Activated CD8-positive, alpha-beta T cell treated with anti-CD3 and anti-CD28 coated beads, Interleukin-2, amount 10 ng/mL, durations not matched to agents 7 days and 5 days (primary cell): ENCODE measurements at regions not wholly inside any gene's neighbourhood (a gene's known extent, or its start where the extent isn't known, plus 50 kb on each side); places are given as distances from the start of the nearest gene placed in this dataset.
"Not testable (repeated sequence)": the region's sequence is repeated elsewhere in the genome, so short reads cannot be mapped to it uniquely, and the experiment has no call there.

Source experiments
- ATAC-seq: fragments of 150-1000 bp; cut with Tn5 transposase; one replicate; pipeline ENCODE4 v1.10.0; 2021; ENCODE audit warnings: moderate library complexity
- CTCF ChIA-PET: fragments of 350-600 bp; sonication (Branson Sonifier 250); formaldehyde crosslinking; loops from one replicate; lab custom pipeline; 2021; ENCODE audit warnings: antibody characterized with exemption; lab: Charles Lee
- POLR2A ChIA-PET: fragments of 350-600 bp; sonication (Branson Sonifier 250); formaldehyde crosslinking; loops from one replicate; lab custom pipeline; 2021; ENCODE audit warnings: antibody characterized with exemption; lab: Charles Lee
- DNase-seq: peaks from one replicate; pipeline ENCODE4 v3.0.0-alpha.2; 2020
- H3K27ac Mint-ChIP-seq: one replicate; pipeline ENCODE4 v1.8.0; 2021; ENCODE audit warnings: mild to moderate bottlenecking, mixed read lengths
- H3K27me3 Mint-ChIP-seq: one replicate; pipeline ENCODE4 v1.8.0; 2021; ENCODE audit warnings: low read depth, mixed read lengths
- H3K36me3 Mint-ChIP-seq: one replicate; pipeline ENCODE4 v1.8.0; 2021; ENCODE audit warnings: low read depth, mixed read lengths
- H3K4me1 Mint-ChIP-seq: one replicate; pipeline ENCODE4 v1.8.0; 2021; ENCODE audit warnings: low read depth, mixed read lengths
- H3K4me3 Mint-ChIP-seq: one replicate; pipeline ENCODE4 v1.8.0; 2021; ENCODE audit warnings: mild to moderate bottlenecking, mixed read lengths
- H3K9me3 Mint-ChIP-seq: one replicate; pipeline ENCODE4 v1.8.0; 2022; ENCODE audit warnings: mixed read lengths; ENCODE audit not compliant: insufficient read depth

GRCh38 chr9:106481013-106481609 is 381.9 kb upstream of the ZNF462 start:
- DNase-seq (no peak), ATAC-seq (no peak)
- Mint-ChIP-seq H3K4me3 (no peak overlapping the region), H3K4me1 (no peaks in the 10 kb centered on the region), H3K9me3 (no peaks in the 10 kb centered on the region), H3K36me3 (no peaks in the 10 kb centered on the region), H3K27ac (no peak overlapping the region), H3K27me3 (no peaks in the 10 kb centered on the region)
- ChIA-PET CTCF (no interaction called here), POLR2A (no interaction called here)

- POLR2A ChIA-PET: no interaction called here
- Mint-ChIP-seq H3K27me3 (no peaks in the 10 kb centered on the region), H3K4me1 (no peaks in the 10 kb centered on the region), H3K4me3 (no peak overlapping the region), H3K9me3 (no peaks in the 10 kb centered on the region), H3K27ac (no peak overlapping the region), H3K36me3 (no peaks in the 10 kb centered on the region)
- ATAC-seq: no peak
- CTCF ChIA-PET: no interaction called here
- no peak for DNase-seq
Measured at GRCh38 chr9:106482733-106483132, 380.2 kb upstream of the ZNF462 start.

- H3K27me3 Mint-ChIP-seq: no peaks in the 10 kb centered on the region
- H3K9me3 Mint-ChIP-seq: peaks cover 5% of the 10 kb centered on the region
- DNase-seq (no peak), ATAC-seq (no peak)
- no peaks in the 10 kb centered on the region for H3K36me3 Mint-ChIP-seq
- CTCF ChIA-PET: no interaction called here
- H3K4me1 Mint-ChIP-seq: no peaks in the 10 kb centered on the region
- H3K27ac Mint-ChIP-seq: no peak overlapping the region
- H3K4me3 Mint-ChIP-seq: no peak overlapping the region
- POLR2A ChIA-PET: no interaction called here
Measured at GRCh38 chr9:106486685-106487084, 376.3 kb upstream of the ZNF462 start.

- no peak overlapping the region for H3K4me3 Mint-ChIP-seq
Measured at GRCh38 chr9:106487266-106487665, 375.7 kb upstream of the ZNF462 start.

DNA sequence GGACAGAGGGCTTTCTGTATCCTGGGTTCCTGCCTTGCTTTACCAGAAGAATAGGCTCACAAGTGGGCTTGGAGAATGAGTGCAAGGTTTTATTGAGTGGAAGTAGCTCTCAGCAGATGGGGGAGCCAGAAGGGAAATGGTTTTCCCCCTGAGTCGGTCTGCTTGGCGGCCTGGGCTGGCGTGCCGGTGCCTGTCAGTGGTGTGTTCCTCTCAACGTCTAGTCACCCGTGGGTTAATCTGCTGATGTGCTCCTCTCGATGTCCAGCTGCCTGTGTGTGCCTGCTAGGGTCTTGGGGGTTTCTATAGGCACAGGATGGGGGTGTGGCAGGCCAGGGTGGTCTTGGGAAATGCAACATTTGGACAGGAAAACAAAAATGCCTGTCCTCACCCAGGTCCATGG is 370.8 kb upstream of the ZNF462 start:
- ATAC-seq, CTCF ChIA-PET, POLR2A ChIA-PET, H3K36me3 Mint-ChIP-seq, H3K9me3 Mint-ChIP-seq, H3K4me1 Mint-ChIP-seq, H3K4me3 Mint-ChIP-seq, H3K27ac Mint-ChIP-seq, DNase-seq, H3K27me3 Mint-ChIP-seq: not testable (repeated sequence)

More at GRCh38 chr9:106487266-106487665, 375.7 kb upstream of the ZNF462 start:
- ATAC-seq: no peak
- H3K27me3 Mint-ChIP-seq: no peaks in the 10 kb centered on the region
- H3K27ac Mint-ChIP-seq: no peak overlapping the region
- H3K9me3 Mint-ChIP-seq: peaks cover 5% of the 10 kb centered on the region
- no peaks in the 10 kb centered on the region for H3K4me1 Mint-ChIP-seq
- CTCF ChIA-PET: no interaction called here
- POLR2A ChIA-PET: no interaction called here
- no peaks in the 10 kb centered on the region for H3K36me3 Mint-ChIP-seq
- DNase-seq: no peak

DNA sequence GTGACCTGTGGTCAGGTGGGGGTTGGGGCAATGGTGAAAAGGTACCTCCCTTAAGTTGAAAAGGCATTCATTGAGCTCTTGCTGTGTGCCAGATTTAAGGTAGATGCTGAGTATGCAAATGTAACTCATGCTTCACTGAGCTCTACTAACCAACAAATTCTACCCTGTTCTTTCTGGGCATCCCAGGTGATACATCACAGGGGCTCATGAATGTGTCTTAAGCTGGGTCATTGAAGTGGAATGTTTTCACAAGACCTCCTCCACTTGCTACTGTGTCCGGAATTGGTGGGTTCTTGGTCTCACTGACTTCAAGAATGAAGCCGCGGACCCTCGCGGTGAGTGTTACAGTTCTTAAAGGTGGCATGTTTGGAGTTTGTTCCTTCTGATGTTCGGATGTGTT is 362.8 kb upstream of the ZNF462 start:
- ChIA-PET POLR2A (no interaction called here), CTCF (no interaction called here)
- no peaks in the 10 kb centered on the region for H3K9me3 Mint-ChIP-seq
- DNase-seq (no peak), ATAC-seq (no peak)
- H3K27me3 Mint-ChIP-seq: no peaks in the 10 kb centered on the region
- H3K4me3 Mint-ChIP-seq: no peak overlapping the region
- H3K4me1 Mint-ChIP-seq: no peaks in the 10 kb centered on the region
- no peaks in the 10 kb centered on the region for H3K36me3 Mint-ChIP-seq
- H3K27ac Mint-ChIP-seq: no peak overlapping the region

DNA sequence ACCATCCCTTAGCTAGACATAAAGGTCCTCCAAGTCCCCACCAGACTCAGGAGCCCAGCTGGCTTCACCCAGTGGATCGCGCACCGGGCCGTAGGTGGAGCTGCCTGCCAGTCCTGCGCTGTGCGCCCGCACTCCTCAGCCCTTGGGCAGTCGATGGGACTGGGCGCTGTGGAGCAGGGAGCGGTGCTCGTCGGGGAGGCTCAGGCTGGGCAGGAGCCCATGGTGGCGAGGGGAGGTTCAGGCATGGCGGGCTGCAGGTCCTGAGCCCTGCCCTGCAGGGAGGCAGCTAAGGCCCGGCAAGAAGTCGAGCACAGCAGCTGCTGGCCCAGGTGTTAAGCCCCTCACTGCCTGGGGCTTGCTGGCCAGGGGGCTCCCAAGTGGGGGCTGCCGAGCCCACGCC is 361.8 kb upstream of the ZNF462 start:
- POLR2A ChIA-PET, H3K4me1 Mint-ChIP-seq, H3K27ac Mint-ChIP-seq, H3K9me3 Mint-ChIP-seq, ATAC-seq, H3K27me3 Mint-ChIP-seq, CTCF ChIA-PET, DNase-seq, H3K36me3 Mint-ChIP-seq, H3K4me3 Mint-ChIP-seq: not testable (repeated sequence)

- ATAC-seq: no peak
- CTCF ChIA-PET: no interaction called here
- POLR2A ChIA-PET: no interaction called here
- H3K27ac Mint-ChIP-seq: no peak overlapping the region
- peaks cover 5% of the 10 kb centered on the region for H3K9me3 Mint-ChIP-seq
- no peaks in the 10 kb centered on the region for H3K27me3 Mint-ChIP-seq
- DNase-seq: no peak
- H3K4me1 Mint-ChIP-seq: no peaks in the 10 kb centered on the region
- H3K4me3 Mint-ChIP-seq: no peak overlapping the region
- H3K36me3 Mint-ChIP-seq: no peaks in the 10 kb centered on the region
Measured at GRCh38 chr9:106502930-106503329, 360.0 kb upstream of the ZNF462 start.

GRCh38 chr9:106503759-106504158 is 359.2 kb upstream of the ZNF462 start:
- H3K27me3 Mint-ChIP-seq: no peaks in the 10 kb centered on the region
- H3K9me3 Mint-ChIP-seq: peaks cover 5% of the 10 kb centered on the region
- CTCF ChIA-PET: no interaction called here
- no peaks in the 10 kb centered on the region for H3K4me1 Mint-ChIP-seq
- no peak for DNase-seq
- no peak overlapping the region for H3K27ac Mint-ChIP-seq
- H3K4me3 Mint-ChIP-seq: no peak overlapping the region
- POLR2A ChIA-PET: no interaction called here
- no peaks in the 10 kb centered on the region for H3K36me3 Mint-ChIP-seq
- ATAC-seq: no peak

DNA sequence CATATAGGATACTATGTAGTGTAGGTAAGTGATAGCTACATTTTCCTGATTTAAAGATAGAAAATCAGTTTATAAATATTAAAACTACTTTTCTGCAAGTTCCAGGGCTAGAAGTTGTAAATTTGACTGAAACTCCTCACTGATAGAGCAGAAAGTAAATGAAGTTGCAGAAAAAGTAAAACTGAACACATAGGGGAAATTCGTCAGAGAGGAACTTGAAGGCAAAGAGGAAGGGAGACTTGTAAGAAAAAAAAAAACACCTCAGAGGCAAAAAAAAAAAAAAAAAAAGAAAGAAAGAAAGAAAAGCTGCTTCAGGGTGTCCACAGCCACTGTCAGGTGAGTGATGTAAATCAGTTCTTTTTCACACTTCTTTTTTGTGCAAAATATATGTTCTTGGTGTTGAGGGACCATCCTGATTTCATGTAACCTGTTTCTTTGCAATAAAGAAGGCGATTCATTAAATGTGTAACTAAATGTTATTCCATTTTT is 336.2 kb upstream of the ZNF462 start:
- Mint-ChIP-seq H3K27me3 (no peaks in the 10 kb centered on the region), H3K36me3 (no peaks in the 10 kb centered on the region), H3K9me3 (peaks cover 15% of the 10 kb centered on the region), H3K4me1 (no peaks in the 10 kb centered on the region), H3K4me3 (no peak overlapping the region), H3K27ac (no peak overlapping the region)
- DNase-seq (no peak), ATAC-seq (no peak)
- ChIA-PET CTCF (no interaction called here), POLR2A (no interaction called here)

GRCh38 chr9:106528158-106528557 is 334.8 kb upstream of the ZNF462 start:
- DNase-seq (no peak), ATAC-seq (no peak)
- no peaks in the 10 kb centered on the region for H3K27me3 Mint-ChIP-seq
- peaks cover 15% of the 10 kb centered on the region for H3K9me3 Mint-ChIP-seq
- H3K27ac Mint-ChIP-seq: no peak overlapping the region
- ChIA-PET CTCF (no interaction called here), POLR2A (no interaction called here)
- H3K36me3 Mint-ChIP-seq: no peaks in the 10 kb centered on the region
- no peaks in the 10 kb centered on the region for H3K4me1 Mint-ChIP-seq
- no peak overlapping the region for H3K4me3 Mint-ChIP-seq

- Mint-ChIP-seq H3K27me3 (no peaks in the 10 kb centered on the region), H3K27ac (no peak overlapping the region), H3K4me3 (no peak overlapping the region), H3K9me3 (peaks cover 10% of the 10 kb centered on the region), H3K4me1 (no peaks in the 10 kb centered on the region), H3K36me3 (no peaks in the 10 kb centered on the region)
- ChIA-PET CTCF (no interaction called here), POLR2A (no interaction called here)
- DNase-seq: no peak
- ATAC-seq: no peak
Measured at GRCh38 chr9:106529616-106530015, 333.4 kb upstream of the ZNF462 start.

DNA sequence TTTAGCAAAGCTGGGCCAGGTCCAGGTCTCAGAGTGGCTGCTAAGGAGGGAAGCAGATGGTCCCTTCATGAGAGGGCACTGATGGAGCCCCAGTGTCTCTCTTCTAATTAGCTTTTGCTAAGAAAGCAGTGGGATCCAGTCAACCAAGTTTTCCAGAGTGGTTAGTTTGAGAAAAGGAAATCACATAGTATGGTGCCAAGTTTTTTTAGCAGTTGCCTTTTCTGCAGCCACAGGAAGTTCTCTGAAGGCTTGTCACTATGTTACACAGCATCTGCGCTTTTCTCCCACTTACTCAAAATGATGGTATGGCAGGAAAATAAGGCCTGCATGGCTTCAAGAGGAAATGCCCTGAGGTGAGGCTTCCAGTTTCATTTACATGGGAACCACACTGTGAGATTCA is 331.5 kb upstream of the ZNF462 start:
- Mint-ChIP-seq H3K9me3 (peaks cover 2% of the 10 kb centered on the region), H3K4me3 (no peak overlapping the region), H3K27ac (no peak overlapping the region), H3K27me3 (no peaks in the 10 kb centered on the region), H3K4me1 (no peaks in the 10 kb centered on the region), H3K36me3 (no peaks in the 10 kb centered on the region)
- ATAC-seq: no peak
- ChIA-PET CTCF (no interaction called here), POLR2A (no interaction called here)
- DNase-seq: no peak
